ENCODE measurements at regions not wholly inside any gene's neighbourhood (a gene's known extent, or its start where the extent isn't known, plus 50 kb on each side); places are given as distances from the start of the nearest gene placed in this dataset.

DNA sequence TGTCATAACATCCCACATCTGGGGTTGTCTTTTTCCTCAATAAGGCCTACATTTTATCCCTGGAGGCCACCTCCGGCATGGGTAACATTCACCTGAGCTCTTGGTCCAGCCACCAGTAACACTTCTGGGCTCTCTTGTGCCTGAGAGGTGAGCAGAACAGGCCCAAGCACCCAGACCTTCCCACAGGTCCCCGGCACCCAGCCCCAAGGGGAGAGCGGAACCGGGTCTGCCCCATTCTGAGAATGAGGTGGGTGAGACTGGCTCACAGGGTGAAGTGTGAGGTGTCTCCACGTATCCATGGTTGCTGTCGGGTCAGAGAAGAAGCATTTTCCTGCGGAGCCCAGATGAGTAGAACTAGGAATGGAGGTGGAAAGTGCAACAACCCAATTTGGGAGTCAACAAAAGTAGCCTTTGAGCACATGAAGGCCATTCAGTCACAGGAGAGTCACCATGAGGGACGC is 496.7 kb upstream of the MYT1L start:
- Histone ChIP-seq H4K20me1 (replicated peaks; ENCODE audit: control insufficient read depth, insufficient read depth, low read length) (no peaks in the 10 kb centered on the region; the same call in 1 of the 2 replicates), H3K79me2 (ENCODE audit: control insufficient read depth, insufficient read depth, low read length) (no peaks in the 10 kb centered on the region), H3K9me1 (ENCODE audit: control insufficient read depth, insufficient read depth, low read length) (no peaks in the 10 kb centered on the region), H3K4me1 (replicated peaks in 1 of 2; ENCODE audit: control insufficient read depth in 2 of 2, insufficient read depth in 2 of 2, low read length in 2 of 2) (no peaks in the 10 kb centered on the region), H3K27me3 (ENCODE audit: control insufficient read depth in 2 of 2, insufficient read depth in 2 of 2, low read length in 2 of 2) (peaks cover 0 to 46% of the 10 kb centered on the region in 2 experiments; a peak in 2 of 5 replicates), H2AFZ (ENCODE audit: low read depth, low read length) (no peak overlapping the region), H3K27ac (ENCODE audit: extremely low read depth, low read depth, low read length) (no peak overlapping the region), H3K9me3 (replicated peaks; ENCODE audit: control insufficient read depth, insufficient read depth, low read depth, low read length) (no peaks in the 10 kb centered on the region), H3K4me2 (ENCODE audit: insufficient read depth, low read length) (no peak overlapping the region), H3K36me3 (ENCODE audit: control insufficient read depth, insufficient read depth, low read length) (no peaks in the 10 kb centered on the region), H3K4me3 (no peak overlapping the region), H3K9ac (ENCODE audit: insufficient read depth in 1 of 2, low read depth in 2 of 2, low read length in 2 of 2) (no peak overlapping the region)
- intact Hi-C loops (cut with micrococcal nuclease), result no loop called here
- ChIA-PET POLR2A (no interaction called here), CTCF (ENCODE audit: low intra/inter-chr PET ratio) (no interaction called here)
- no peak for FAIRE-seq
- TF ChIP-seq, protein P1, sequence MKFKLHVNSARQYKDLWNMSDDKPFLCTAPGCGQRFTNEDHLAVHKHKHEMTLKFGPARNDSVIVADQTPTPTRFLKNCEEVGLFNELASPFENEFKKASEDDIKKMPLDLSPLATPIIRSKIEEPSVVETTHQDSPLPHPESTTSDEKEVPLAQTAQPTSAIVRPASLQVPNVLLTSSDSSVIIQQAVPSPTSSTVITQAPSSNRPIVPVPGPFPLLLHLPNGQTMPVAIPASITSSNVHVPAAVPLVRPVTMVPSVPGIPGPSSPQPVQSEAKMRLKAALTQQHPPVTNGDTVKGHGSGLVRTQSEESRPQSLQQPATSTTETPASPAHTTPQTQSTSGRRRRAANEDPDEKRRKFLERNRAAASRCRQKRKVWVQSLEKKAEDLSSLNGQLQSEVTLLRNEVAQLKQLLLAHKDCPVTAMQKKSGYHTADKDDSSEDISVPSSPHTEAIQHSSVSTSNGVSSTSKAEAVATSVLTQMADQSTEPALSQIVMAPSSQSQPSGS (CRISPR knock-in tag; IDR thresholded peaks at IDR 0.05), result no peak
- TF ChIP-seq RBFOX2 (IDR thresholded peaks at IDR 0.05; ENCODE audit: low read depth, low read length) (no peak), SMARCE1 (IDR thresholded peaks at IDR 0.05) (no peak)
- TF ChIP-seq, protein P2, sequence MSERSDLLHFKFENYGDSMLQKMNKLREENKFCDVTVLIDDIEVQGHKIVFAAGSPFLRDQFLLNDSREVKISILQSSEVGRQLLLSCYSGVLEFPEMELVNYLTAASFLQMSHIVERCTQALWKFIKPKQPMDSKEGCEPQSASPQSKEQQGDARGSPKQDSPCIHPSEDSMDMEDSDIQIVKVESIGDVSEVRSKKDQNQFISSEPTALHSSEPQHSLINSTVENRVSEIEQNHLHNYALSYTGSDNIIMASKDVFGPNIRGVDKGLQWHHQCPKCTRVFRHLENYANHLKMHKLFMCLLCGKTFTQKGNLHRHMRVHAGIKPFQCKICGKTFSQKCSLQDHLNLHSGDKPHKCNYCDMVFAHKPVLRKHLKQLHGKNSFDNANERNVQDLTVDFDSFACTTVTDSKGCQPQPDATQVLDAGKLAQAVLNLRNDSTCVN (CRISPR knock-in tag; IDR thresholded peaks at IDR 0.05), result no peak
- TF ChIP-seq, protein P3, sequence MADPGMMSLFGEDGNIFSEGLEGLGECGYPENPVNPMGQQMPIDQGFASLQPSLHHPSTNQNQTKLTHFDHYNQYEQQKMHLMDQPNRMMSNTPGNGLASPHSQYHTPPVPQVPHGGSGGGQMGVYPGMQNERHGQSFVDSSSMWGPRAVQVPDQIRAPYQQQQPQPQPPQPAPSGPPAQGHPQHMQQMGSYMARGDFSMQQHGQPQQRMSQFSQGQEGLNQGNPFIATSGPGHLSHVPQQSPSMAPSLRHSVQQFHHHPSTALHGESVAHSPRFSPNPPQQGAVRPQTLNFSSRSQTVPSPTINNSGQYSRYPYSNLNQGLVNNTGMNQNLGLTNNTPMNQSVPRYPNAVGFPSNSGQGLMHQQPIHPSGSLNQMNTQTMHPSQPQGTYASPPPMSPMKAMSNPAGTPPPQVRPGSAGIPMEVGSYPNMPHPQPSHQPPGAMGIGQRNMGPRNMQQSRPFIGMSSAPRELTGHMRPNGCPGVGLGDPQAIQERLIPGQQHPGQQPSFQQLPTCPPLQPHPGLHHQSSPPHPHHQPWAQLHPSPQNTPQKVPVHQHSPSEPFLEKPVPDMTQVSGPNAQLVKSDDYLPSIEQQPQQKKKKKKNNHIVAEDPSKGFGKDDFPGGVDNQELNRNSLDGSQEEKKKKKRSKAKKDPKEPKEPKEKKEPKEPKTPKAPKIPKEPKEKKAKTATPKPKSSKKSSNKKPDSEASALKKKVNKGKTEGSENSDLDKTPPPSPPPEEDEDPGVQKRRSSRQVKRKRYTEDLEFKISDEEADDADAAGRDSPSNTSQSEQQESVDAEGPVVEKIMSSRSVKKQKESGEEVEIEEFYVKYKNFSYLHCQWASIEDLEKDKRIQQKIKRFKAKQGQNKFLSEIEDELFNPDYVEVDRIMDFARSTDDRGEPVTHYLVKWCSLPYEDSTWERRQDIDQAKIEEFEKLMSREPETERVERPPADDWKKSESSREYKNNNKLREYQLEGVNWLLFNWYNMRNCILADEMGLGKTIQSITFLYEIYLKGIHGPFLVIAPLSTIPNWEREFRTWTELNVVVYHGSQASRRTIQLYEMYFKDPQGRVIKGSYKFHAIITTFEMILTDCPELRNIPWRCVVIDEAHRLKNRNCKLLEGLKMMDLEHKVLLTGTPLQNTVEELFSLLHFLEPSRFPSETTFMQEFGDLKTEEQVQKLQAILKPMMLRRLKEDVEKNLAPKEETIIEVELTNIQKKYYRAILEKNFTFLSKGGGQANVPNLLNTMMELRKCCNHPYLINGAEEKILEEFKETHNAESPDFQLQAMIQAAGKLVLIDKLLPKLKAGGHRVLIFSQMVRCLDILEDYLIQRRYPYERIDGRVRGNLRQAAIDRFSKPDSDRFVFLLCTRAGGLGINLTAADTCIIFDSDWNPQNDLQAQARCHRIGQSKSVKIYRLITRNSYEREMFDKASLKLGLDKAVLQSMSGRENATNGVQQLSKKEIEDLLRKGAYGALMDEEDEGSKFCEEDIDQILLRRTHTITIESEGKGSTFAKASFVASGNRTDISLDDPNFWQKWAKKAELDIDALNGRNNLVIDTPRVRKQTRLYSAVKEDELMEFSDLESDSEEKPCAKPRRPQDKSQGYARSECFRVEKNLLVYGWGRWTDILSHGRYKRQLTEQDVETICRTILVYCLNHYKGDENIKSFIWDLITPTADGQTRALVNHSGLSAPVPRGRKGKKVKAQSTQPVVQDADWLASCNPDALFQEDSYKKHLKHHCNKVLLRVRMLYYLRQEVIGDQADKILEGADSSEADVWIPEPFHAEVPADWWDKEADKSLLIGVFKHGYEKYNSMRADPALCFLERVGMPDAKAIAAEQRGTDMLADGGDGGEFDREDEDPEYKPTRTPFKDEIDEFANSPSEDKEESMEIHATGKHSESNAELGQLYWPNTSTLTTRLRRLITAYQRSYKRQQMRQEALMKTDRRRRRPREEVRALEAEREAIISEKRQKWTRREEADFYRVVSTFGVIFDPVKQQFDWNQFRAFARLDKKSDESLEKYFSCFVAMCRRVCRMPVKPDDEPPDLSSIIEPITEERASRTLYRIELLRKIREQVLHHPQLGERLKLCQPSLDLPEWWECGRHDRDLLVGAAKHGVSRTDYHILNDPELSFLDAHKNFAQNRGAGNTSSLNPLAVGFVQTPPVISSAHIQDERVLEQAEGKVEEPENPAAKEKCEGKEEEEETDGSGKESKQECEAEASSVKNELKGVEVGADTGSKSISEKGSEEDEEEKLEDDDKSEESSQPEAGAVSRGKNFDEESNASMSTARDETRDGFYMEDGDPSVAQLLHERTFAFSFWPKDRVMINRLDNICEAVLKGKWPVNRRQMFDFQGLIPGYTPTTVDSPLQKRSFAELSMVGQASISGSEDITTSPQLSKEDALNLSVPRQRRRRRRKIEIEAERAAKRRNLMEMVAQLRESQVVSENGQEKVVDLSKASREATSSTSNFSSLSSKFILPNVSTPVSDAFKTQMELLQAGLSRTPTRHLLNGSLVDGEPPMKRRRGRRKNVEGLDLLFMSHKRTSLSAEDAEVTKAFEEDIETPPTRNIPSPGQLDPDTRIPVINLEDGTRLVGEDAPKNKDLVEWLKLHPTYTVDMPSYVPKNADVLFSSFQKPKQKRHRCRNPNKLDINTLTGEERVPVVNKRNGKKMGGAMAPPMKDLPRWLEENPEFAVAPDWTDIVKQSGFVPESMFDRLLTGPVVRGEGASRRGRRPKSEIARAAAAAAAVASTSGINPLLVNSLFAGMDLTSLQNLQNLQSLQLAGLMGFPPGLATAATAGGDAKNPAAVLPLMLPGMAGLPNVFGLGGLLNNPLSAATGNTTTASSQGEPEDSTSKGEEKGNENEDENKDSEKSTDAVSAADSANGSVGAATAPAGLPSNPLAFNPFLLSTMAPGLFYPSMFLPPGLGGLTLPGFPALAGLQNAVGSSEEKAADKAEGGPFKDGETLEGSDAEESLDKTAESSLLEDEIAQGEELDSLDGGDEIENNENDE (IDR thresholded peaks at IDR 0.05; ENCODE audit: low read depth, low read length), result no peak
- TF ChIP-seq, protein P4, sequence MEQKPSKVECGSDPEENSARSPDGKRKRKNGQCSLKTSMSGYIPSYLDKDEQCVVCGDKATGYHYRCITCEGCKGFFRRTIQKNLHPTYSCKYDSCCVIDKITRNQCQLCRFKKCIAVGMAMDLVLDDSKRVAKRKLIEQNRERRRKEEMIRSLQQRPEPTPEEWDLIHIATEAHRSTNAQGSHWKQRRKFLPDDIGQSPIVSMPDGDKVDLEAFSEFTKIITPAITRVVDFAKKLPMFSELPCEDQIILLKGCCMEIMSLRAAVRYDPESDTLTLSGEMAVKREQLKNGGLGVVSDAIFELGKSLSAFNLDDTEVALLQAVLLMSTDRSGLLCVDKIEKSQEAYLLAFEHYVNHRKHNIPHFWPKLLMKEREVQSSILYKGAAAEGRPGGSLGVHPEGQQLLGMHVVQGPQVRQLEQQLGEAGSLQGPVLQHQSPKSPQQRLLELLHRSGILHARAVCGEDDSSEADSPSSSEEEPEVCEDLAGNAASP (IDR thresholded peaks at IDR 0.05), result no peak
- DNase-seq (ENCODE audit: extremely low read depth in 1 of 4, low spot score in 3 of 4), result no peak
- no TSS peak for BruUV-seq (replicated peaks)
- in situ Hi-C loops (cut with MboI), result no loop called here
- no peak for ATAC-seq
- 1% methylated on average over 8 of the region's 8 CpGs for WGBS (ENCODE audit: insufficient coverage, low coverage, missing lambda C conversion rate)

Data from K562 (cell line).